ENCODE measurements at regions not wholly inside any gene's neighbourhood (a gene's known extent, or its start where the extent isn't known, plus 50 kb on each side); places are given as distances from the start of the nearest gene placed in this dataset.

GRCh38 chr7:17176371-17177032, 122.0 kb upstream of the AHR start:
- H3K36me3 ChIP-seq (replicated peaks): no peaks in the 10 kb centered on the region
- TF ChIP-seq CTCF (IDR thresholded peaks at IDR 0.05; ENCODE audit: low read depth, low read length, missing control alignments): no peak
- no peak overlapping the region for H3K27ac ChIP-seq
- H3K4me3 ChIP-seq (ENCODE audit: low read depth, low read length): no peak overlapping the region
- in situ Hi-C loops (cut with HindIII; ENCODE audit: low pct_ligation_motif_present, low sequenced_read_pairs): no loop called here
- DNase-seq: no peak
- H3K27me3 ChIP-seq (replicated peaks): no peaks in the 10 kb centered on the region

- Histone ChIP-seq H3K36me3 (replicated peaks) (no peaks in the 10 kb centered on the region), H3K27ac (no peak overlapping the region), H3K4me3 (ENCODE audit: low read depth, low read length) (no peak overlapping the region), H3K27me3 (replicated peaks) (no peaks in the 10 kb centered on the region)
- no peak for TF ChIP-seq CTCF (IDR thresholded peaks at IDR 0.05; ENCODE audit: low read depth, low read length, missing control alignments)
- in situ Hi-C loops (cut with HindIII; ENCODE audit: low pct_ligation_motif_present, low sequenced_read_pairs): no loop called here
- DNase-seq: no peak
Observed at GRCh38 chr7:17178545-17178944, 119.9 kb upstream of the AHR start.

GRCh38 chr7:17181482-17181881, 117.0 kb upstream of the AHR start:
- no peak for TF ChIP-seq CTCF (IDR thresholded peaks at IDR 0.05; ENCODE audit: low read depth, low read length, missing control alignments)
- H3K4me3 ChIP-seq (ENCODE audit: low read depth, low read length): no peak overlapping the region
- in situ Hi-C loops (cut with HindIII; ENCODE audit: low pct_ligation_motif_present, low sequenced_read_pairs): no loop called here
- no peak for DNase-seq
- H3K27ac ChIP-seq: no peak overlapping the region
- no peaks in the 10 kb centered on the region for H3K27me3 ChIP-seq (replicated peaks)
- H3K36me3 ChIP-seq (replicated peaks): no peaks in the 10 kb centered on the region

GRCh38 chr7:17183630-17184328, 114.7 kb upstream of the AHR start:
- no peak for DNase-seq
- Histone ChIP-seq H3K4me3 (ENCODE audit: low read depth, low read length) (no peak overlapping the region), H3K27ac (no peak overlapping the region), H3K36me3 (replicated peaks) (no peaks in the 10 kb centered on the region), H3K27me3 (replicated peaks) (no peaks in the 10 kb centered on the region)
- in situ Hi-C loops (cut with HindIII; ENCODE audit: low pct_ligation_motif_present, low sequenced_read_pairs): no loop called here
- no peak for TF ChIP-seq CTCF (IDR thresholded peaks at IDR 0.05; ENCODE audit: low read depth, low read length, missing control alignments)

GRCh38 chr7:17184805-17185689, 113.4 kb upstream of the AHR start:
- DNase-seq: no peak
- no peak for TF ChIP-seq CTCF (IDR thresholded peaks at IDR 0.05; ENCODE audit: low read depth, low read length, missing control alignments)
- H3K36me3 ChIP-seq (replicated peaks): no peaks in the 10 kb centered on the region
- in situ Hi-C loops (cut with HindIII; ENCODE audit: low pct_ligation_motif_present, low sequenced_read_pairs): no loop called here
- no peak overlapping the region for H3K27ac ChIP-seq
- H3K27me3 ChIP-seq (replicated peaks): no peaks in the 10 kb centered on the region
- H3K4me3 ChIP-seq (ENCODE audit: low read depth, low read length): no peak overlapping the region

All from brain microvascular endothelial cell (primary cell).